Prostate gland (tissue), 2 donors: ENCODE measurements at regions not wholly inside any gene's neighbourhood (a gene's known extent, or its start where the extent isn't known, plus 50 kb on each side); places are given as distances from the start of the nearest gene placed in this dataset.

Experiments used
- DNase-seq: peaks from one replicate; pipeline ENCODE4 v3.0.0-alpha.2; 2019; ENCODE audit warnings: low spot score
- H3K27ac ChIP-seq, 2 donors: fragments of 200-600 bp; sonication (generic); 2 replicates each; pipeline ENCODE4 v1.5.1; 2017 to 2019
- H3K27me3 ChIP-seq: fragments of 200-600 bp; sonication (generic); replicated peaks from 2 replicates; pipeline ENCODE4 v1.5.1; 2019; ENCODE audit not compliant: insufficient read depth
- H3K36me3 ChIP-seq, 2 donors: fragments of 200-600 bp; sonication (generic); 1 replicate in 1 of 2; 2 replicates in 1 of 2; pipeline versions ENCODE4 v1.5.1 to v1.8.1; 2017 to 2019
- H3K4me1 ChIP-seq: fragments of 200-600 bp; sonication (generic); replicated peaks from 2 replicates; pipeline ENCODE4 v1.5.1; 2019
- H3K4me3 ChIP-seq, 2 donors: fragments of 200-600 bp; sonication (generic); 2 replicates each; pipeline ENCODE4 v1.5.1; 2017 to 2019
- H3K9me3 ChIP-seq: fragments of 200-600 bp; sonication (generic); 2 replicates; pipeline ENCODE4 v1.5.1; 2017
- CTCF ChIP-seq, 4 experiments: fragments of 200-600 bp in 2 of 4; fragments of 450-650 bp in 2 of 4; sonication (generic) in 2 of 4; IDR thresholded peaks; 1 replicate in 3 of 4; 2 replicates in 1 of 4; pipeline ENCODE4 v1.5.1; 2016 to 2019; ENCODE audit warnings: antibody characterized with exemption in 4 of 4, mild to moderate bottlenecking in 2 of 4, moderate library complexity in 2 of 4
- POLR2A ChIP-seq: fragments of 450-650 bp; IDR thresholded peaks from one replicate; pipeline ENCODE4 v1.6.1; 2016; ENCODE audit warnings: antibody characterized with exemption, mild to moderate bottlenecking
- POLR2AphosphoS5 ChIP-seq: sonication (generic); formaldehyde crosslinking; IDR thresholded peaks from one replicate; pipeline ENCODE4 v1.6.1; 2017; ENCODE audit warnings: antibody characterized with exemption
- WGBS: methylation state at CpG from one replicate; pipeline ENCODE4 v1.1.5; 2018; 5-methylcytosine and 5-hydroxymethylcytosine counted together
- intact Hi-C: fragments of 100-400 bp; cut with DNase I; formaldehyde crosslinking; loops from one replicate; pipeline ENCODE4 v1.14.2; 2022

- no peaks in the 10 kb centered on the region for H3K4me1 ChIP-seq
- H3K9me3 ChIP-seq: no peaks in the 10 kb centered on the region
- intact Hi-C loops: no loop called here
- 79% methylated on average over 2 of the region's 2 CpGs for WGBS
- no peak overlapping the region for H3K4me3 ChIP-seq
- no peak overlapping the region for H3K27ac ChIP-seq
- no peaks in the 10 kb centered on the region for H3K27me3 ChIP-seq
- no peaks in the 10 kb centered on the region for H3K36me3 ChIP-seq
- DNase-seq: no peak
- no peak for TF ChIP-seq CTCF (IDR thresholded peaks at IDR 0.05)
- no peak for TF ChIP-seq POLR2A
- TF ChIP-seq POLR2AphosphoS5: no peak
Measured at GRCh38 chr5:62742207-62742606, 163.6 kb downstream of the LRRC70 start.

- Histone ChIP-seq H3K4me1 (no peaks in the 10 kb centered on the region), H3K4me3 (no peak overlapping the region), H3K27ac (no peak overlapping the region), H3K36me3 (no peaks in the 10 kb centered on the region), H3K9me3 (no peaks in the 10 kb centered on the region), H3K27me3 (no peaks in the 10 kb centered on the region)
- intact Hi-C loops: no loop called here
- no peak for DNase-seq
- 80% methylated on average over 2 of the region's 2 CpGs for WGBS
- TF ChIP-seq CTCF (IDR thresholded peaks at IDR 0.05) (no peak), POLR2A (no peak), POLR2AphosphoS5 (no peak)
Measured at GRCh38 chr5:62741761-62742160, 163.1 kb downstream of the LRRC70 start.

GRCh38 chr5:62737766-62738165, 159.1 kb downstream of the LRRC70 start:
- Histone ChIP-seq H3K4me3 (no peak overlapping the region), H3K27me3 (no peaks in the 10 kb centered on the region), H3K9me3 (no peaks in the 10 kb centered on the region), H3K36me3 (no peaks in the 10 kb centered on the region), H3K27ac (no peak overlapping the region), H3K4me1 (no peaks in the 10 kb centered on the region)
- no peak for DNase-seq
- intact Hi-C loops: no loop called here
- TF ChIP-seq POLR2AphosphoS5 (no peak), POLR2A (no peak), CTCF (IDR thresholded peaks at IDR 0.05) (no peak)

GRCh38 chr5:62732677-62733121, 154.1 kb downstream of the LRRC70 start:
- intact Hi-C loops: no loop called here
- H3K9me3 ChIP-seq: no peaks in the 10 kb centered on the region
- no peaks in the 10 kb centered on the region for H3K4me1 ChIP-seq
- H3K36me3 ChIP-seq: no peaks in the 10 kb centered on the region
- H3K27ac ChIP-seq: no peak overlapping the region
- H3K4me3 ChIP-seq: no peak overlapping the region
- no peaks in the 10 kb centered on the region for H3K27me3 ChIP-seq
- DNase-seq: no peak
- WGBS: 14% methylated on average over 1 of the region's 1 CpG
- no peak for TF ChIP-seq POLR2A

GRCh38 chr5:62731022-62731421, 152.4 kb downstream of the LRRC70 start:
- H3K27ac ChIP-seq: no peak overlapping the region
- DNase-seq: no peak
- H3K36me3 ChIP-seq: no peaks in the 10 kb centered on the region
- H3K4me1 ChIP-seq: no peaks in the 10 kb centered on the region
- intact Hi-C loops: no loop called here
- no peak overlapping the region for H3K4me3 ChIP-seq
- H3K9me3 ChIP-seq: no peaks in the 10 kb centered on the region
- H3K27me3 ChIP-seq: no peaks in the 10 kb centered on the region
- no peak for TF ChIP-seq CTCF (IDR thresholded peaks at IDR 0.05)
- no peak for TF ChIP-seq POLR2AphosphoS5
- no peak for TF ChIP-seq POLR2A
- WGBS: 75% methylated on average over 3 of the region's 3 CpGs
